ENCODE measurements at regions not wholly inside any gene's neighbourhood (a gene's known extent, or its start where the extent isn't known, plus 50 kb on each side); places are given as distances from the start of the nearest gene placed in this dataset.

DNA sequence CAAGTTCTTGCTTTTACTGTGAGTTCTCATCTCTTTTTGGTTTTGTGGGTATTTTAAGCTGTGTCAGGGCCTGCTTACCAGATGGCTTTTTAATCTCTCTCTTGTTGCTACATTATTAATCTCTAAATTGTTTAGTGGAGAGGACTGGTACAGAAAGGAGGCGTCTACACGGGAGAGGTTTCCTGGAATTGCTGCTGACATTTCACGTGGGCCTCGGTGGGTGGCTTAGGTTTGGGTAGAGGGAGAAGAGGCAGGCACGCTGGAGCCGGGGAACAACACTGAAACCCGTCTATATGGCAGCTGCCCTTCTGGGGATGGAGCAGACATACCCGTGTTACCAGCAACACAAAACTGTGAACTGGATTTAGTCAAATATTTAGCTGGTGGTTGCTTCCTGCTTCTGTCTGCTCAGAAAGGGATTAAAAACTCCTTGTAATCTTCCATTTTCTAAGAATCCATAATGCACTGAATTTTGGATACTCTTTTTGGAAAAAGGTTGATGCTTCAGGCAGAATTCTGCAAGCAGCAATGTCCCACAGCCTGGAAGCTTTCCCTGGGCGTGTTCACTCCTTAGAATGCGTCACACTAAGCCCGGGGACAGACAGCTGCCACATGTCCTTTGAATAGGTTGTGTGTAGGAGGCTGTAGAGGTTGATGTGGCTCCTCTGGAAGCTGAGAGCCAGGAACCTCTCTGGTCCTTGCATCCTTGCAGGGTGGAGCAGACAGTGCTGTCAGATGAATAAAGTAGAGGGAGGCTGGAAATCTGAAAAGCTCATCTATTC is 199.8 kb upstream of the GATB start:
- H3K4me3 ChIP-seq (ENCODE audit: low read length): no peak overlapping the region
- no peaks in the 10 kb centered on the region for H3K27me3 ChIP-seq (ENCODE audit: insufficient read depth, low read length)
- H3K4me1 ChIP-seq (ENCODE audit: insufficient read depth, low read length): no peaks in the 10 kb centered on the region
- H3K9me3 ChIP-seq (ENCODE audit: low read depth, low read length): no peaks in the 10 kb centered on the region

DNA sequence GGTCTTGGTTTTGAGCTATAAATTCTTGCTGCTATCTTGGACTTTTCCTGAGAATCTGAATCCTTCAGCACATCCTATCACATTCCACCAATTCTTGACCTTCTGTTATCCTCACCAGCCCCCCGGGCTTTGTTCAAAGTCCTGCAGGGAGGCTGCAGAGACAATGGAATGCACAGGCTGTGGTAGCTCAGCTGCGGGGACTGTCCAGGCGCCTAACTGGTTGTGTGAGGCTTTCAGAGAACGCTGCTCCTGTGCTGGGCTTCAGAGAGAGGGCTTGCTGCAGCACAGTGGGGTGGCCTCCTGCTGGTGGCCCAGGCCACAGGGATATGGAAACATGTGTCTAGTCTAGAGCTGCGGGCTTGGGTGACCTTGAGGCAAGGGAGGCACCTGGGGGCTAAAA is 196.3 kb upstream of the GATB start:
- no peaks in the 10 kb centered on the region for H3K4me1 ChIP-seq (ENCODE audit: insufficient read depth, low read length)
- H3K4me3 ChIP-seq (ENCODE audit: low read length): no peak overlapping the region
- no peaks in the 10 kb centered on the region for H3K27me3 ChIP-seq (ENCODE audit: insufficient read depth, low read length)
- H3K9me3 ChIP-seq (ENCODE audit: low read depth, low read length): no peaks in the 10 kb centered on the region

DNA sequence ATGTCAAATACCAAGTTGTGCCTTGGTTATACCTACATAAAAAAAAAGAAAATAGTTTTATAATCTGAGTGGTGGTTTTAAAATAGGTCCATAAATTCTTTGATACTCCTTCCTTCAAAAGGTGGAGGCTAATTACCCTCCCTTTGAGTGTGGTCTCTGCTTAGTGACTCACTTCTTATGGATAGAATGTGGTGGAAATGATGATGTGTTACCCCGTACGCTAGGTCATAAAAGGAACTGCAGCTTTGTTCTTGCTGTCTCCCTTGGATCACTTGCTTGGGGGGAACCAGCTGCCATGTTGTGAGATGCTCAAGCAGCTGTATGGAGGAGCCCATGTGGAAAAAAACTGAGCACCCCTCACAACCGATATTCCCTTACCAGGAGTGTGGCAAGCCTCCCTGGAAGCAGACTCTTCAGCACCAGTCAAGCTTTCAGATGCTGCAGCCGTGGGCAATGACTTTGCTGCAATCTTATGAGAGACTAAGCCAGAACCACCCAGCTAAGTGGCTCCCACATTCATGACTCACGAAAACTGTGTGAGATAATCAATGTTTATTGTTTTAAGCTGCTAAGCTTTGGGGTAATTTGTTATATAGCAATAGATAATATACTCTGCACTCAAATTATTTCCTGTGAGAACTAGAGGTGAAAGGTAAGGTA is 195.0 kb upstream of the GATB start:
- Histone ChIP-seq H3K4me1 (ENCODE audit: insufficient read depth, low read length) (no peaks in the 10 kb centered on the region), H3K9me3 (ENCODE audit: low read depth, low read length) (no peaks in the 10 kb centered on the region), H3K27me3 (ENCODE audit: insufficient read depth, low read length) (no peaks in the 10 kb centered on the region), H3K4me3 (ENCODE audit: low read length) (no peak overlapping the region)

DNA sequence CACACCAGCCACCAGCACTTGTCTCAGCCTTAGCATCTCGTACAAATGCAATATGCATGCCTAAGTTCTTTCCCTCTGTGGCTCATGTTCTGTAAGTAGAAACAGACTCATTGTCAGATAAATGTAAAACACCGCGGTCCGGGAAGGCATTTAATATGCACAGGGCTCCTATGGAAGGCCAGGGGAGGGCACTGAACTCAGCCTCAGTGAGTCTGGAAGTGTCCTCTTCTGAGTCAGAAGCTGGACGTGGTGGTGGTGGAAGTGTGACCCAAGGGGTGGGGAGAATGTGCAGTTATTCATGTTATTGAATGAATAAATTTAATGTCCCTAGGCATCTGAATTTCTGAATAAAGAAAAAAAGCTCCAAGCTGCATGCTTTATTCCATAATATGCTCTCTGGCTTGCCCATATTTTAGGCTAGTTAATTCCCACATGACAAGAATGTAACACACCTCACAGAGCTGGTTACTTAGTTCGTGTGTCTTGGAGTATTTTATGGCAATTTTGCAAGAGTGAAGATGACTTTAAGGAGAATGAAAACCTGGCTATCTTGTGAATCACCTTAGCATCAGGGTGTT is 193.1 kb upstream of the GATB start:
- Histone ChIP-seq H3K9me3 (ENCODE audit: low read depth, low read length) (no peaks in the 10 kb centered on the region), H3K4me1 (ENCODE audit: insufficient read depth, low read length) (no peaks in the 10 kb centered on the region), H3K27me3 (ENCODE audit: insufficient read depth, low read length) (no peaks in the 10 kb centered on the region), H3K4me3 (ENCODE audit: low read length) (no peak overlapping the region)

DNA sequence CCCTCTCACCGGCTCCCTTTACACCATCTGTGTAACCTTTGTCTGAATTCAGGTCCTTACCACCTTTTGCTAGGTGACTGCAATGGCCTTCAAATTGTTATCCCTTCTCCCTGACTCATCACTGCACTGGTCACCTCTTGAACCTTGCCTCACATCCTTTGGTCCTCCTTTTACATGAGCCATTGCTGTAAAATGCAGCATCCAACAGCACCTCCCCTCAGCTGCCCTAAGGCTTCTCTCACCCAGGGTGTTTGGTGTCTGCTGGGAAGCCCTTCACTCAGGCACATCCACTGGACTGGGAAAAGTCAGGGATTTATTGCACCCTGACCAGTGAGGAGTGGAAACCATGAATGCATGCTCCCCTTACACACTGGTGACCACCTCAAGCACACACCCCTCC is 192.5 kb upstream of the GATB start:
- no peaks in the 10 kb centered on the region for H3K9me3 ChIP-seq (ENCODE audit: low read depth, low read length)
- no peak overlapping the region for H3K4me3 ChIP-seq (ENCODE audit: low read length)
- H3K27me3 ChIP-seq (ENCODE audit: insufficient read depth, low read length): no peaks in the 10 kb centered on the region
- no peaks in the 10 kb centered on the region for H3K4me1 ChIP-seq (ENCODE audit: insufficient read depth, low read length)

DNA sequence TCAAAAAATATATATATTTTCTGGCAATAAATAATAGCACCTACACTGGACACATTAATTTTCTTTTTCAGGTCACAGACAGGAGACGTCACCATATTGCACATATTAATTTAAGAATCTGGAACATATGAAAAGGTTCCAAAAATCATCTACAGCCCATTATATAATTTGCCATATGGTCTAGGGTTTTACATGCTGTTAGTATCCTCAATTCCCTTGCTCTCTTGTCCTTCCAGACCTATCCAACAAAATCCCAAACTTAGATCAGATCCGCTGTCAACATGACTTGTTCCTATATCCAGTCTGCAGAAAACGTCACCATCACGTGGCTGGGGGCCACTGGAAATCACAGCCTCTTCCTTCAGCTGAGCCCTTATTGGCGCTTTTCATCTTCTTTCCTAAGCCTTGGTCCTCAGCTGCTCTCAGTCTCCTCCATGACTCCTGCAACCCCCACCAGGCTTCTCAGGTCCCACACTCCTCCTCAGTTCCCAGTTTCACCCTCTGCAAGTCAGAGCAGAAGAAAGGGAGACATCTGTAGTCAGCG is 192.0 kb upstream of the GATB start:
- Histone ChIP-seq H3K4me3 (ENCODE audit: low read length) (no peak overlapping the region), H3K9me3 (ENCODE audit: low read depth, low read length) (no peaks in the 10 kb centered on the region), H3K4me1 (ENCODE audit: insufficient read depth, low read length) (no peaks in the 10 kb centered on the region), H3K27me3 (ENCODE audit: insufficient read depth, low read length) (no peaks in the 10 kb centered on the region)

DNA sequence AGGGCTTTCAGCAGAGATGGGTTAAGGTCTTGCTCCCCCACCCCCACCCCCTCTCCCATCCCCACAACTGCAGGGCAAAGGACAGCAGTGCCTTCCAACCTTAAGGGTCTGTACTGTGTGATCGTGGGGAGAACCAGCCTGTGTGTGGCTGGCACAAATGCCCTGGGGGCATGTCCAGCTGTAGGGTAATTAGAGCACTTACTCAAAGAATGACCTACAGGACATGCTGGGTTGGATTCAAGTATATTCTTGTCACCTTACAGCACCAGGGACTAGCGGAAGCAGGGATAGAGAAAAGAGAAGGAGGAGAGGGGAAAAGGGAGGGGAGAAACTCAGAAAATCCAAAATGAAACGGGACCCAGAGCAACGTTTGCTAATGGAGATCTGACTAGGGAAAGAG is 191.3 kb upstream of the GATB start:
- H3K4me1 ChIP-seq (ENCODE audit: insufficient read depth, low read length): no peaks in the 10 kb centered on the region
- H3K4me3 ChIP-seq (ENCODE audit: low read length): no peak overlapping the region
- H3K27me3 ChIP-seq (ENCODE audit: insufficient read depth, low read length): no peaks in the 10 kb centered on the region
- H3K9me3 ChIP-seq (ENCODE audit: low read depth, low read length): peaks cover 6% of the 10 kb centered on the region

DNA sequence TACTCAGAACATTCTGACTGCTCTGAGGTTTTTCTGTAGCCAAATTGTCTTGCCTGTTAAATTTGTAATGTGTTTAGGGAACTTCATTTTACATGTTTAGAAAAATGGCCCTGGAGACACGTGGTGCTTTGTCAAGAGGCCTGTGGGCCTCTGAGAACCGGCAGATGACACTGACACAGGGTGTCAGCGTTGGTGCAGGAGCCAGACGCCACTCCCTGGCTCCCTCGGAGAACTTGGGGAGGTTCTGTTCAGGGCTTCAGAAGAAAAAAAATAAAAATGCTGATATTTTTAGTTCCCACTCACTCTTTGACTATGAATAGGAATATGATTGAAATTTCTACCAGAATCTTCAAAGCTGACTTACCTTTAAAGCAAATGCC is 190.9 kb upstream of the GATB start:
- Histone ChIP-seq H3K4me3 (ENCODE audit: low read length) (no peak overlapping the region), H3K27me3 (ENCODE audit: insufficient read depth, low read length) (no peaks in the 10 kb centered on the region), H3K4me1 (ENCODE audit: insufficient read depth, low read length) (no peaks in the 10 kb centered on the region), H3K9me3 (ENCODE audit: low read depth, low read length) (peaks cover 6% of the 10 kb centered on the region)

DNA sequence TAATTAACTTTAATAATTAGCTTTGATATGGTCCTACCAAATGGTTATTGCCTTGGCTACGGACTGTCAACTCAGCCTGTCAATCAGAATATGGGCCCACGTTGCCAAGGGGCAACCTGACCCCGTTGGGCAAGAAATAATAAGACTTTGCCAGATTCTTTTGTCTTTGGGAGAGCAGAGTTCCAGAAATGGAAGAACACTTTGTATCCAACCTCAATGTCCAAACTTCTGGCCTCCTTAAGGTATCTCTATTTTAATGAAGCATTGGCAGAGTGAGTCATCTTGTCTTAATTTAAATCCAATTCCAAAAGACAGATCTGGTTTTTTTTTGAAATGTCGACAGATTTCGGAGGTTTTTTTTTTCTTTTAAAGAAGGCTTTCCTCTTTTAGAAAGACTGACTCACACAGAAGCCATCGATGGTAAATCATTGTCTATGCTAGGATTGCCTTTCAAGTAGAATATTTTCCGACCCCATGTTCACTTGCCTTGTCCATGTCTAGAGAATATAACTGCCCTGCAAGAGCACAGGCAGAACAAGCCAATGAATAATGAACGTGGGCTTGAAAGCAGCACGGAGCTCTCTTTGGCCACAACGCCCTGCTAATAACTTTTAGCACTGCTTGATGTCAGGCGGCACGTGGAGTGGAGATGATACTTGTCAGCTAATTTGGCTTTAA is 190.3 kb upstream of the GATB start:
- no peaks in the 10 kb centered on the region for H3K27me3 ChIP-seq (ENCODE audit: insufficient read depth, low read length)
- H3K4me3 ChIP-seq (ENCODE audit: low read length): no peak overlapping the region
- peaks cover 6% of the 10 kb centered on the region for H3K9me3 ChIP-seq (ENCODE audit: low read depth, low read length)
- no peaks in the 10 kb centered on the region for H3K4me1 ChIP-seq (ENCODE audit: insufficient read depth, low read length)

DNA sequence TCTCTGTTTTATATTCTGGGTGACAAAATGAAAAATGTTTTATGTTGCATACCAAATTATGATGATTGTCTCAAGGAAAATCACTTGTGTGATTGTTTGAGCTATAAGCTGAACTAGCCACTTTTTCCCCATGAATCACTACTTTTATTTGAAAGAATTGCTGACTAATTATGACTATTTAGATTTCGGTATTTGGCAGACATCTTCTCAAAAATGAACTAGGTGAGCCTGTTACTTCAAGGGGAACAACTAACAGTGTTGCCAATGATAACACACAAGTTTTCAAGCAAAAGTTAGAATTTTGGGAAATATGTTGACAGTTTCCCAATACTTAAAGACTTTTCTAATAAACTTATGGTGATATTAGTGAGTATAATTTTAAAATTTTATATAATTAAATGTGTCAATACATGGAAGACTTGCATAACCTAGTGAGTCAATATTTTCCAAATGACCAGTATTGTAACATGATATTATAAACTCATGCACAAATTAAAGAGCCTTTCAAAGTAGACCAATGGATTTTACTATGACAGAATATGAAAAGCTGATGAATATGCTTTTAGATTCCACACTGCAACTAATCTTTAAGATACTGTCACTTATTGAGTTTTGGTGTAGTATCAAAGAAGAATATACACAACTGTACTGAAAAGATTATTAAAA is 187.7 kb upstream of the GATB start:
- H3K9me3 ChIP-seq (ENCODE audit: low read depth, low read length): peaks cover 6% of the 10 kb centered on the region
- H3K4me1 ChIP-seq (ENCODE audit: insufficient read depth, low read length): no peaks in the 10 kb centered on the region
- H3K27me3 ChIP-seq (ENCODE audit: insufficient read depth, low read length): no peaks in the 10 kb centered on the region
- H3K4me3 ChIP-seq (ENCODE audit: low read length): no peak overlapping the region

DNA sequence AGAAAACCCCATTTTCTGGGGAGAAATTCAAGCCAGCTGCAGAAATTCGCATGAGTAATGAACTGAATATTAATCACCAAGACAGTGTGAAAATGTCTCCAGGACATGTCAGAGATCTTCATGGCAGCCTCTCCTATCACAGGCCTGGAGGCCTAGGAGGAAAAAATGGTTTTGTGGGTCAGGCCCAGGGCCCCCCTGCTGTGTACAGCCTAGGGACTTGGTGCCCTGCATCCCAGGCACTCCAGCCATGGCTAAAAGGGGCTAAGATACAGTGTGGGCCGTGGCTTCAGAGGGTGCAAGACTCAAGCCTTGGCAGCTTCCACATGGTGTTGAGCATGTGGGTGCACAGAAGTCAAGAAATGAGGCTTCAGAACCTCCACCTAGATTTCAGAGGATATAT is 185.9 kb upstream of the GATB start:
- Histone ChIP-seq H3K9me3 (ENCODE audit: low read depth, low read length) (peaks cover 6% of the 10 kb centered on the region), H3K4me3 (ENCODE audit: low read length) (no peak overlapping the region), H3K4me1 (ENCODE audit: insufficient read depth, low read length) (no peaks in the 10 kb centered on the region), H3K27me3 (ENCODE audit: insufficient read depth, low read length) (no peaks in the 10 kb centered on the region)

DNA sequence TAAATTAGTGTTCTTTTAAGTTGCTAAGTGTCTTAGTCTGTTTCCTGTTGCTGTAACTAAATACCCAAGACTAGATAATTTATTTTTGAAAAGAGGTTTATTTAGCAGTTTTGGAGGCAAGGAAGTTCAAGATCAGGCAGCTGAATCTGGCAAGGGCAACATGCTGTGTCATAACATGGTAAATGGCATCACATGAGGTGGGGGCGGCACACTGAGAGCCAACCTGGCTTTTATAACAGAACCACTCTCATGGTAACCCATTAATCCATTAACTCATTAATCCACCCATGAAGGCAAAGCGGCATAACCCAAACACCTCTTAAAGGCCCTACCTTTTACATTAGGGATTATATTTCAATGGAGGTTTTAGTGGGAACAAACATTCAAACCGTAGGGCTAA is 182.2 kb upstream of the GATB start:
- no peak overlapping the region for H3K4me3 ChIP-seq (ENCODE audit: low read length)
- H3K9me3 ChIP-seq (ENCODE audit: low read depth, low read length): peaks cover 6% of the 10 kb centered on the region
- H3K27me3 ChIP-seq (ENCODE audit: insufficient read depth, low read length): no peaks in the 10 kb centered on the region
- no peaks in the 10 kb centered on the region for H3K4me1 ChIP-seq (ENCODE audit: insufficient read depth, low read length)

DNA sequence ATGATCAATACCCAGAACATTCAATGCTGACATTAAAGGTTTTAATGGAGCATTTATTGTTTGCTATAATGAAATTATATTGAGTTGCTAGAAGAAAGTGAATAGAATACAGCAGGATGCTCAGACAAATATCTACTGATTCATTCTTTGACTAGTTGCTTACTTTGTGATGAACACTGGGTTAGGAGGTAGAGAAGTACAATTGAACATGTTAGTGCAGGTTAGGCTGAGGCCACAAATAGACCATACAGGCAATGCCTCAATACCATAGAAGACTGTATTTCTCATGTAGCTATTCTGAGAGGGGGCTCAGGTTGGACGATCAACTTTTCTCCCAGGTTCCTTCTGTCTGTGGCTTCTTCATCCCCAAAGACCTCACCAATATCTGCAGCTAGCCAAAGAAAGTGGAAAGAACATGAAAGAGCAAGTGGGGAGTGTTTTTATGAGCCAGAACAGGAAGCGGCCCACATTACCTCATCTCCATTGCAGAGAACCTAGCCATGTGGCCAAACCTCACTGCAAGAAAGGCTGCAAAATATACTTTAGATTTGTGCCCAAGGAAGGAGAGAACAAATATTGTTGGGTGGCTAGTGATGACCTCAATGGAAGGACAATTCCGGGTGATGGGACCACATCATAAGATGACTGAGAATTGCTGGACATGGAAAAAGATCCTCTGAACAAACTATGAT is 180.3 kb upstream of the GATB start:
- Histone ChIP-seq H3K4me3 (ENCODE audit: low read length) (no peak overlapping the region), H3K4me1 (ENCODE audit: insufficient read depth, low read length) (no peaks in the 10 kb centered on the region), H3K9me3 (ENCODE audit: low read depth, low read length) (no peaks in the 10 kb centered on the region), H3K27me3 (ENCODE audit: insufficient read depth, low read length) (no peaks in the 10 kb centered on the region)

DNA sequence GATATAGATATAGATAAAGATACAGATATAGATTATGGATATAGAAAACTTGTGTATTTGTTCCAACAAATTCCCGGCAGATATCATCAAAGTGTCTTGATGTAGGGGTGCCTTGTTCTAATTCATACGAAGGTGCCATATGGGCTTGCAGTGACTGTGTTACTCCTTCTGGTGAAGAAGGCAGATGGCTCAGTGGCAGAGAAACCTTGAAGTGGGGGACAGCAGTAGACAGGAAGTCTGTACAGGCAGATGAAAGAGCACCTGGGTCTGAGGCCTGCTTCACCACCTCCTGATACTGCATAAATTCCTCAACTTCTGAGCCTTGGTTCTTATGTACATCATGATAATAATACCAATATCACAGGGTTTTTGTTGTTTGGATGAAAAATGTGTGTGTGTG is 179.5 kb upstream of the GATB start:
- Histone ChIP-seq H3K4me1 (ENCODE audit: insufficient read depth, low read length) (no peaks in the 10 kb centered on the region), H3K27me3 (ENCODE audit: insufficient read depth, low read length) (no peaks in the 10 kb centered on the region), H3K9me3 (ENCODE audit: low read depth, low read length) (no peaks in the 10 kb centered on the region), H3K4me3 (ENCODE audit: low read length) (no peak overlapping the region)

Measured in mononuclear cell (primary cell).